ENCODE measurements at regions not wholly inside any gene's neighbourhood (a gene's known extent, or its start where the extent isn't known, plus 50 kb on each side); places are given as distances from the start of the nearest gene placed in this dataset.

GRCh38 chr15:47461652-47462141 lies 255.6 kb upstream of the SEMA6D start:
- TF ChIP-seq CTCF (IDR thresholded peaks at IDR 0.05; ENCODE audit: low read depth, low read length), result no peak
- no peak overlapping the region for H3K4me3 ChIP-seq (ENCODE audit: low read depth, low read length)

- no peak overlapping the region for H3K4me3 ChIP-seq (ENCODE audit: low read depth, low read length)
- no peak for TF ChIP-seq CTCF (IDR thresholded peaks at IDR 0.05; ENCODE audit: low read depth, low read length)
These were observed 250.9 kb upstream of the SEMA6D start for GRCh38 chr15:47466357-47466756.

- TF ChIP-seq CTCF (IDR thresholded peaks at IDR 0.05; ENCODE audit: low read depth, low read length), result no peak
These were observed 246.3 kb upstream of the SEMA6D start for GRCh38 chr15:47470983-47471382.

GRCh38 chr15:47473106-47473725 lies 244.1 kb upstream of the SEMA6D start:
- no peak overlapping the region for H3K4me3 ChIP-seq (ENCODE audit: low read depth, low read length)
- TF ChIP-seq CTCF (IDR thresholded peaks at IDR 0.05; ENCODE audit: low read depth, low read length), result no peak

More at GRCh38 chr15:47470983-47471382, 246.3 kb upstream of the SEMA6D start:
- H3K4me3 ChIP-seq (ENCODE audit: low read depth, low read length), result no peak overlapping the region

GRCh38 chr15:47473832-47474231 lies 243.5 kb upstream of the SEMA6D start:
- no peak for TF ChIP-seq CTCF (IDR thresholded peaks at IDR 0.05; ENCODE audit: low read depth, low read length)
- no peak overlapping the region for H3K4me3 ChIP-seq (ENCODE audit: low read depth, low read length)

- H3K4me3 ChIP-seq (ENCODE audit: low read depth, low read length), result no peak overlapping the region
- TF ChIP-seq CTCF (IDR thresholded peaks at IDR 0.05; ENCODE audit: low read depth, low read length), result no peak
These were observed 242.0 kb upstream of the SEMA6D start for GRCh38 chr15:47475336-47475735.

- H3K4me3 ChIP-seq (ENCODE audit: low read depth, low read length), result no peak overlapping the region
- no peak for TF ChIP-seq CTCF (IDR thresholded peaks at IDR 0.05; ENCODE audit: low read depth, low read length)
These were observed 240.0 kb upstream of the SEMA6D start for GRCh38 chr15:47477341-47477740.

Measured in WI38 (cell line).